ENCODE measurements at regions not wholly inside any gene's neighbourhood (a gene's known extent, or its start where the extent isn't known, plus 50 kb on each side); places are given as distances from the start of the nearest gene placed in this dataset.

DNA sequence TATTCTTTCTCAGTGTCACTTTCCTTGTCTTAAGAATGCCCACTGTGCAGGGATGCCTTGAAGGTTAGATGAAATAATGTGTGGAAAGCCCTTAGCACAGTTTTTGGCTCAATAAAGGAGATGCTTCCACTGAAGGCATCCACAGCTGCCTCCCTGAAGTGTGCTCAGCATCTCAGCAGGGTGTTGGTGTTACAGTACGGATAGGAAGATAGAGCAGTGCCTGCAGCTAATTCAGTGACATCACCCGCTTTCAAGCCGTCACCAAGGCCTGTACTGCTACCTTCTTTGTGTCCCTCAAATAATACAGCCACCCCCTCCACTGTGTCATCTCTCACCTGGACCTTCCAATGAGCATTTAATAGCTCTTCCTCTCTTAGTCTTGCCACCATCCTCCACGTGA lies 59.0 kb downstream of the NDUFS5 start:
- TF ChIP-seq, protein P1, sequence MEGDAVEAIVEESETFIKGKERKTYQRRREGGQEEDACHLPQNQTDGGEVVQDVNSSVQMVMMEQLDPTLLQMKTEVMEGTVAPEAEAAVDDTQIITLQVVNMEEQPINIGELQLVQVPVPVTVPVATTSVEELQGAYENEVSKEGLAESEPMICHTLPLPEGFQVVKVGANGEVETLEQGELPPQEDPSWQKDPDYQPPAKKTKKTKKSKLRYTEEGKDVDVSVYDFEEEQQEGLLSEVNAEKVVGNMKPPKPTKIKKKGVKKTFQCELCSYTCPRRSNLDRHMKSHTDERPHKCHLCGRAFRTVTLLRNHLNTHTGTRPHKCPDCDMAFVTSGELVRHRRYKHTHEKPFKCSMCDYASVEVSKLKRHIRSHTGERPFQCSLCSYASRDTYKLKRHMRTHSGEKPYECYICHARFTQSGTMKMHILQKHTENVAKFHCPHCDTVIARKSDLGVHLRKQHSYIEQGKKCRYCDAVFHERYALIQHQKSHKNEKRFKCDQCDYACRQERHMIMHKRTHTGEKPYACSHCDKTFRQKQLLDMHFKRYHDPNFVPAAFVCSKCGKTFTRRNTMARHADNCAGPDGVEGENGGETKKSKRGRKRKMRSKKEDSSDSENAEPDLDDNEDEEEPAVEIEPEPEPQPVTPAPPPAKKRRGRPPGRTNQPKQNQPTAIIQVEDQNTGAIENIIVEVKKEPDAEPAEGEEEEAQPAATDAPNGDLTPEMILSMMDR (conservative IDR thresholded peaks at IDR 0.05; ENCODE audit: low read depth, low read length), result no peak
- no peak for TF ChIP-seq EZH2 (IDR thresholded peaks at IDR 0.05; ENCODE audit: borderline replicate concordance, low read depth, low read length, poor library complexity, severe bottlenecking)
